GM19395 (cell line): ENCODE measurements at regions not wholly inside any gene's neighbourhood (a gene's known extent, or its start where the extent isn't known, plus 50 kb on each side); places are given as distances from the start of the nearest gene placed in this dataset.

Experiments
- ATAC-seq: cut with Tn5 transposase; IDR thresholded peaks from one replicate; pipeline ENCODE4 v1.9.1; 2021; ENCODE audit warnings: mild to moderate bottlenecking, moderate library complexity; ENCODE audit not compliant: unreplicated experiment

- ATAC-seq: no peak
Measured at GRCh38 chrX:14476205-14476604, 53.1 kb upstream of the GLRA2 start.

- ATAC-seq: no peak
Measured at GRCh38 chrX:14449773-14450172, 79.6 kb upstream of the GLRA2 start.

- ATAC-seq: no peak
Measured at GRCh38 chrX:14448406-14448805, 80.9 kb upstream of the GLRA2 start.

GRCh38 chrX:14440106-14440505 lies 89.2 kb upstream of the GLRA2 start:
- ATAC-seq: no peak

GRCh38 chrX:14427614-14428013 lies 101.7 kb upstream of the GLRA2 start:
- no peak for ATAC-seq

- no peak for ATAC-seq
Measured at GRCh38 chrX:14420841-14421240, 108.5 kb upstream of the GLRA2 start.

- no peak for ATAC-seq
Measured at GRCh38 chrX:14412686-14413085, 116.7 kb upstream of the GLRA2 start.

- no peak for ATAC-seq
Measured at GRCh38 chrX:14411326-14411725, 118.0 kb upstream of the GLRA2 start.

- ATAC-seq: no peak
Measured at GRCh38 chrX:14409341-14409740, 120.0 kb upstream of the GLRA2 start.

GRCh38 chrX:14406225-14406624 lies 123.1 kb upstream of the GLRA2 start:
- ATAC-seq: no peak

GRCh38 chrX:14398725-14399124 lies 130.6 kb upstream of the GLRA2 start:
- no peak for ATAC-seq

GRCh38 chrX:14389682-14390081 lies 139.7 kb upstream of the GLRA2 start:
- no peak for ATAC-seq

- no peak for ATAC-seq
Measured at GRCh38 chrX:14386981-14387380, 142.4 kb upstream of the GLRA2 start.

GRCh38 chrX:14380044-14380443 lies 149.3 kb upstream of the GLRA2 start:
- ATAC-seq: no peak

GRCh38 chrX:14377427-14377826 lies 151.9 kb upstream of the GLRA2 start:
- no peak for ATAC-seq

- no peak for ATAC-seq
Measured at GRCh38 chrX:14363728-14364127, 165.6 kb upstream of the GLRA2 start.

- no peak for ATAC-seq
Measured at GRCh38 chrX:14362721-14363120, 166.6 kb upstream of the GLRA2 start.

GRCh38 chrX:14361435-14361834 lies 167.9 kb upstream of the GLRA2 start:
- ATAC-seq: no peak

GRCh38 chrX:14359727-14360126 lies 169.6 kb upstream of the GLRA2 start:
- ATAC-seq: no peak

- no peak for ATAC-seq
Measured at GRCh38 chrX:14359316-14359715, 170.0 kb upstream of the GLRA2 start.

- ATAC-seq: no peak
Measured at GRCh38 chrX:14357314-14357713, 172.0 kb upstream of the GLRA2 start.

- ATAC-seq: no peak
Measured at GRCh38 chrX:14356401-14356800, 172.9 kb upstream of the GLRA2 start.

GRCh38 chrX:14355556-14355955 lies 173.8 kb upstream of the GLRA2 start:
- no peak for ATAC-seq

GRCh38 chrX:14354521-14354920 lies 174.8 kb upstream of the GLRA2 start:
- ATAC-seq: no peak
